GM23248 (cell line): ENCODE measurements at regions not wholly inside any gene's neighbourhood (a gene's known extent, or its start where the extent isn't known, plus 50 kb on each side); places are given as distances from the start of the nearest gene placed in this dataset.

Experiments used
- EZH2 ChIP-seq: fragments of 200-600 bp; sonication (generic); IDR thresholded peaks from 2 replicates; pipeline ENCODE4 v1.6.1; 2018; ENCODE audit warnings: antibody characterized with exemption, mild to moderate bottlenecking; ENCODE audit not compliant: insufficient read depth, poor library complexity, severe bottlenecking
- EZH2phosphoT487 ChIP-seq: fragments of 200-600 bp; sonication (generic); IDR thresholded peaks from 2 replicates; pipeline ENCODE4 v1.6.1; 2018; ENCODE audit warnings: antibody characterized with exemption, moderate library complexity, mild to moderate bottlenecking, low read depth; ENCODE audit not compliant: insufficient read depth

GRCh38 chr5:4857761-4858160 is 282.4 kb upstream of the ADAMTS16 start:
- TF ChIP-seq EZH2 (no peak), EZH2phosphoT487 (no peak)
